ENCODE measurements at regions not wholly inside any gene's neighbourhood (a gene's known extent, or its start where the extent isn't known, plus 50 kb on each side); places are given as distances from the start of the nearest gene placed in this dataset.
A peak's percentile ranks its signal among the peaks of the same experiment; 100 is the strongest.

DNA sequence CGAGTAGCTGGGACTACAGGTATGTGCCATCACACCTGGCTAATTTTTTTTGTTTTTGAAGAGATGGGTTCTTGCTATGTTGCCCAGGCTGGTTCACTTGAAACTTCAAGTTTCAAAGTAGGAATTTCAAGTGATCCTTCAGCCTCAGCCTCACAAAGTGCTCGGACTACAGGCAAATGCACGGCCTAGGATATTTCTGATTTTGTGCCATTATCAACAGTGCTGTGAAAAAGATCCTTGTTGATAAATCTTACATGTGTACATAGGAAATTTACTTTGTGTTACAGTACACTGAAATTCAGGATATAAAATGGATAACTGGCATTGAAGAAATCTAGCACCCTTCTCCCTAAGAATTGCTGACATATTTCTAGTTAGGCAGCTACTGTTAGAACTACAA, 184.6 kb upstream of the PRDM1 start:
- DNase-seq = no peak

DNA sequence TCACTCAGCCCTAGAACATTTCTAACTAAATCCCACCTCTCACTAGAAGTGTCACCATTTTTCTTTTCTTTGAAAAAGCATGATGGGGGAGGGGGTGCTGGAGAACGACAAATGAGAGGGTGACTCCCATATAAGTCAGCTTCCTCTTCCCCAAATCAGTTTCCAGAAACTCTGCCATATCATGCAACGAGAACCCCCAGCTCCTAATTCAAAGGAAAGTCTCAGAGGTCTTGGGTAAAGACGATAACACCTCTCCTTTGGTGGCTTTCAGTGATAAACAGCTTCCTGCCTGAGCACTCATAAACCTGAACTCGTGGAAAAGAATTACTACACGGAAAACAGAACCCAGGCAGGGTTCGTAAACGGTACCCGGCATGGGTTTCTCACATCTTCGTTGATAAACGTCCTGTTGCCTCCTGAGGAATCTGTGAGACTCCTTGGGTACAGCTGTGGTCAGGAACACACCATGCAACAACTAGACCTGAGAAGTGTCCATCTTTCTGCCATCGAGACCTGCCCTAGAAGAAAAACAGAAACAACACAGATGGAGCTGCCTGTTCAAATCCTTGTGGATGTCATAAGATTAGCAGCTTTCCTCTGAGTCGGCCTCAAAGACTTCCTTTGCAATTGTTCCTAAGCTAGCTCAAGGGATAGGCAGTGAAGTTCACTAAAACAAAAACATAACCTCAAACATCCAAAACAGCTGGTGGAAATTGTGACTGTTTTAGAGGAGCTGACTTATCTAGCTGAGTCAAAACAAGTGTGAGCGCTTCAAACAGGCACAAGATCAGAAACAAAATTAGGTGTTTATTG, 185.8 kb upstream of the PRDM1 start:
- DNase-seq = peak; percentile 36

DNA sequence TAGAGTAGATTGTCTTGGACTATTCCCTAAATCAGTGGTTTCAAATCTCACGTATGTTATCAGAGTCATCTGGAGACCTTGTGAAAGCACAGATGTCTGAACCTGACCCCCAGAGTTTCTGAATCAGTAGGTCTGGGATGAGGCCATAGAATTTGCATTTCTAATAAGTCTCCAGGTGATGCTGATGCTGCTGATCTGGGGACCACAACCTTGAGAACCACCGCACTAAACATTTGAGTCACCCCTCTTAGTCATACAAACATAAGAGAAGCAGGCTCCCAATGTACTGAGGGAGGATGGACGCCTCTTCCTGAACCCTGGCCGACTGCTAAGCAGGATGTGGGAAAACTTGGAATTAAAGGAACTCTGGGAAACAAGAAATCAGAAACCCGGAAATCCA, 187.8 kb upstream of the PRDM1 start:
- no peak for DNase-seq

GRCh38 chr6:105897131-105897530, 189.0 kb upstream of the PRDM1 start:
- no peak for DNase-seq

GRCh38 chr6:105896821-105897095, 189.4 kb upstream of the PRDM1 start:
- DNase-seq = no peak

DNA sequence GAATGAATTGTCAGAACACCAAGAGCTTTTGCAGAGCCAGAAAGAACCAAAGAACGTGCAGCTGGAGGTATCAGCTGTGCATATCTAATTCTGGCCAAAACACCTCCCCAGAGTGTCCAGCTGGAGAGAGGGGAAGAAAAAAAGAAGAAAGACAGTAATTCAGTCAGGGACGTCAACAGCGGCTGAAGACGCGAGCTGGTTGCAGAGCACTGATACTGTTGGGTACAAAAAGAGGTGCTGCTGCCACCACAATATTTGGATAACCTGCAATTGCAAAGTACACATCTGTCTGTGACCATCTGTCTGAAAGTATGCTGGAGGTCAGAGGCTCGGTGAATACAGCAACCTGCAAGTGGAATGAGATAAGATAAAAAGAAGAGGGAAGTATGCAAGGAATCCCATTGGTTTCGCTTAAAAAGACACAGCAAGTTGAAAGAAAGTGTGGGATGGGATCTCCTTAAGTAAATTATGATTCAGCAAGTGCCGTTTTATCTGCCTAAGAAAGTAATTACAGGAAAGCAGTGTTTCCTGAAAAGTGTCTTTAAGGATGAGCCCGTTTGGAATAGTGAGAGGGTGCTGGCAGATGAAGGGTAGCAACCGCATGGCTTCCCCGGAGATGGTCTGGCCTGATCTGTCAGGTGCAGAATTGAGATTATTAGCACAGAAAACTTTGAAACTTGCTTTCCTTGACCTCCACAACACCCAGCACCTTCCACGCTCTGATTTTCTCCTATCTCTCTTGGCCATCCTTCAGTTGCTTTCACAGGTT, 189.9 kb upstream of the PRDM1 start:
- DNase-seq = no peak

GRCh38 chr6:105894556-105894955, 191.6 kb upstream of the PRDM1 start:
- DNase-seq = no peak

DNA sequence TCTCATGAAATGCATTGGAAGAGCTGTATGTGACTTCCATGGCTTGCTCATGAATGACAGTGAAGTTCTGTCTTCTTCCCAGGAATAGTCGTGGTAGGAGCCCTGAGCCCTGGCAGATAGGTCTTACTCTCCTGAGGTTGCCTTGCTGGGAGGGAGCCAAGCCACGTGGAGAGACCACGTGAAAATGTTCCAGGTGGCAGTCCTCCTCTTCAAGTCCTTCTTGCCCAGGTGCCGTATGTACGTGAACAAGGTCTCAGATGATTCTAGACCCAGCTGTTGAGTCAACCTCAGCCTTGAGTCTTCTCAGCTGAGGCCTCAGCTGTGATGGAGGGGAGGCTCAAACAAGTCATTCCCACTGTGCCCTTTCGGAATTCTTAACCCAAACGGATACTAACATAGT, 192.4 kb upstream of the PRDM1 start:
- DNase-seq = no peak

DNA sequence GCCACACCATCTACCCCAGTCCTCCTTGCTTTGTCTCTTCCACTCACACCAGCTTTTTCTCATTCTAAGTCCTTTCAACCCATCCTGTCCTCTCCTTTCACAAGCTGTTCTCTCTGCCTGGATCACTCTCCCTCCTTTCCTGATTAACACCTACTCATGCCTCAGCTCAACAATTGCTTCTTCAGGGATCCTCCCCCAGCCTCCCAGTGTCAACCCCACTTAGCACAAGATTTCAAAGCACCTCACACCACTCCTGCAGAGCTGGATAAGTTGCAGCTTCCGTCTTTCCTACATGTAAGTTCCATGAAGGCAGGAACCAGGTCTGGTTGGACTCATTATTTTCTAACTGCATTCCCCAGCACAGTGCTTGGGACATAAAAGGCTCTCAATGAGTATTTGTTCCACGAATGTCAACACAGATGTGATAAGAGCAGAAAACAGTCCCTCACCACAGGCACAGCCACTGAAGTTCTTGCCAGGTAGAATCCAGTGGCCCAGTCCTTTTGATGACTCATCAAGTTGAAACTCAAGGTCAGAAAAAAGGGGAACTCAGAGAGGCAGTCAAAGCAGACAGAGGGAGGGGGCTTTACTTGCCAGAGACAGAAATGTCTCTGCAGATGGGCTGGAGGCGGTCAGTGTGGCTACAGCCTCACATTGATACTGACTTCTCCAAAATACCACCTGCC, 193.4 kb upstream of the PRDM1 start:
- DNase-seq = no peak

- DNase-seq = no peak
Observed at GRCh38 chr6:105890521-105891244, 195.5 kb upstream of the PRDM1 start.

- no peak for DNase-seq
Observed at GRCh38 chr6:105889902-105890301, 196.2 kb upstream of the PRDM1 start.

- DNase-seq = no peak
Observed at GRCh38 chr6:105886814-105887544, 199.2 kb upstream of the PRDM1 start.

- DNase-seq = no peak
Observed at GRCh38 chr6:105886066-105886813, 199.9 kb upstream of the PRDM1 start.

DNA sequence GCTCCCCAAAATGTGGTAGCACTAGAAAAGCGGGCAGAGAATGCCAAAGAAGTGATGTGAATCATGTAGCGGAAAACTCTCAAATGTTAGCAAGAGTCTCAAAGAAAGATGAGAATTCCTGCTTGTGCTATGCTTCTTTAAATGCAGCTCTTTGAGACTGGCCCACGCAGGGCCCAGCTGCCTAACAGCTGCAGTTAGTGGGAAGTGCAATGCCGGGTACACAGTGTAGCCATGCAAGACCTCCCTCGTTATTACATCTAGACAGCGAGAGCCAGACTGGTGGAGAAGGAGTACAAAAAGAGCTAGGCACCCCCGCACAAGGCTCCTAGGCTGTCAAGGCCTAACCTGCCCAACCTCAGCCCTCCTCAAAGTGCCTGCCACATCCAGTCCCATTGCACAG, 201.7 kb upstream of the PRDM1 start:
- no peak for DNase-seq

DNA sequence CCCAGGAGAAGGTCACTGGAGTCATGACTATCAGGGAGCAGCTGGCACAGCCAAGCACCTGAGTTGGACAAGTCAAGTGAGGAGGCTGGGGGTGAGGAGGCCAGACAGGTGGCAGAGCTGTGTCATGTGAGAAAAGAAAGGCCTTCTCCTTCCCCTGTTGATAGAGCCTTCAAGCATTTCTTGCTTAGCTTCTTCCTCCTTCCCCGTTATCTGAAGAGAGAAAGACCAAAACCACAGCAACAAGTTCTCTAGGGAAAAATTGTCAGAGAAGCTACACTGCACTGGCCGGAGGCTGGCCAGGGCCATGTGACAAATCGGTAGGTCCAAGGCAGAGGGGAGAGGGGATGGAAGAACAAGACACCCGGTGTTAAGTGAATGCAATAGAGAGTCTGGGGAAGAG, 202.1 kb upstream of the PRDM1 start:
- DNase-seq = no peak

DNA sequence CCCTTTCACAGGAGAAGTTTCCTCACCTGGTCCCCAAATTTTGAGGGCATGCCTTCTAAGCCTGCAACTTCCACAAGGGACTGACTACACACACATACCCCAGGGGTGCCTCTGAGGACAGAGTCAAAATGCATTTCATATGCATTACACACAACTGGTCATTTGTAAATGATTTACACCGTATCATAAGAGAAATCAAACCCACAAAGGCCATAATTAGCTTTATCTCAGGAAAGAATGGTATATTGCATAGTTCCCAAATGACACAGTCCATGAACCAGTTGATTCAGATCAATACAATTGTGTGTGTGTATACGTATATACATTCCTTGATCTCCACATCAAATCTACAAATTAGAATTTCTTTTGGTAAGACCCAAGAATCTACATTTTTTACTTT, 203.3 kb upstream of the PRDM1 start:
- no peak for DNase-seq

GRCh38 chr6:105882121-105882803, 203.9 kb upstream of the PRDM1 start:
- no peak for DNase-seq

DNA sequence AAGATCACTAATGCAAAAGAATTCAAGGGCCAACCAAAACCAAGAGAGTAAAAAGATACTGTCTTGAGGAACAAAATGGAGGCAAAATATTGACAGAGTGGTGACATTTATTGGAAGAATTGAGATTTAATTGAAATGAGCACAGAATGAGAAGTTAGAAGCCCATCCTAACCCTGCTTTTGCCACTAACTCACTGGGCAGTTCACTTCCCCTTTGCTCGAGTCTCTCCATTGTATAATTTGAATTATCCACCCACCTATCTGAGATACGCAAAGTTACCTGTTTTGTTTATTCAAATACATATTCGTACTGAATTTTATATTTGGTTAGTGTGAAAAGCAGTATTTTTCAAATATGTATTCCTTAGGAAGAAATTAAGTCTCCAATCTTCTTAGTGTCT, 204.5 kb upstream of the PRDM1 start:
- no peak for DNase-seq

GRCh38 chr6:105880030-105880492, 206.1 kb upstream of the PRDM1 start:
- DNase-seq = no peak

- no peak for DNase-seq
Observed at GRCh38 chr6:105879146-105879545, 207.0 kb upstream of the PRDM1 start.

DNA sequence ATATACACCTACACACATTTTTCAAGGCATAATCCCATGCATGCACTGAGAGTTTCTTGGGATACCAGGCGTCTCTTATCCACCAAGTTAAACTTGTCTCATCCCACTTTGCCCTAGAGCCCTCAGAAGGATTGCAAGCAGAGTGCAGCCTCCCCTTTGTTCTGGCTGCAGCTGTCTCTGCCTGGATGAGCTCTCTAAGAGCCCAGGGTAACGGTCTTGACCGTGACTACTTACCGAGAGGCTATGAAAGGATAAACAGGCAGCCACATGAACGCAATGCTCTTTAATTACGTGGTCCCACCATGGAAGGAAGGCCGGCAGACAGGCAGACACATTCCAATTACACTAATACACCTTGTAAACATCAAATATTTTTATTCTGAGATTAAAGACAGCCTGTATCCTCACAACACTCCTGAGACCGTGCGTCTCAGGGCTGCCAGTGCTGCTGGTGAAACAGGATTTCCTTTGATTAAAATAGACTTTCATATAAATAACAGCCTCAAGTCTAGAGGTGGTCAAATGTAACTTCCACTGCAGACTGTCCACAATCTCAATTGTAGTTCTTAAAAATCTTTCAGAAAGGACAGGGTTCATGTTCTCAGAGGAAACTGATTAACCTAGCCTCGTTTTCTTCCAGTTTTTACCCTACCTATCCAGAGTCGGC, 210.0 kb upstream of the PRDM1 start:
- DNase-seq = peak; percentile 2

Data from NCI-H82 (cell line).